Left ventricle myocardium inferior (tissue), 1 donor: ENCODE measurements at regions not wholly inside any gene's neighbourhood (a gene's known extent, or its start where the extent isn't known, plus 50 kb on each side); places are given as distances from the start of the nearest gene placed in this dataset.

Experiments
- DNase-seq: peaks from one replicate; pipeline ENCODE4 v3.0.0-alpha.2; 2020
- H3K27ac ChIP-seq: fragments of 200-600 bp; replicated peaks from 2 replicates; pipeline ENCODE4 v1.8.0; 2021
- H3K27me3 ChIP-seq: fragments of 200-600 bp; 2 replicates; pipeline ENCODE4 v1.8.0; 2021; ENCODE audit warnings: low read depth
- H3K36me3 ChIP-seq: fragments of 200-600 bp; 2 replicates; pipeline ENCODE4 v1.8.0; 2021
- H3K4me1 ChIP-seq: fragments of 200-600 bp; 2 replicates; pipeline ENCODE4 v1.8.0; 2021
- H3K4me3 ChIP-seq: fragments of 200-600 bp; 2 replicates; pipeline ENCODE4 v1.8.0; 2021; ENCODE audit warnings: mild to moderate bottlenecking, moderate library complexity
- H3K9me3 ChIP-seq: fragments of 200-600 bp; replicated peaks from 2 replicates; pipeline ENCODE4 v1.8.0; 2021
- intact Hi-C: fragments of 100-400 bp; cut with micrococcal nuclease; formaldehyde crosslinking; loops from one replicate; pipeline ENCODE4 v1.11.0; 2022
- TF ChIP-seq, protein P1 (sequence below): fragments of 200-600 bp; IDR thresholded peaks from 2 replicates; pipeline ENCODE4 v1.8.0; 2021; ENCODE audit warnings: antibody characterized with exemption, mild to moderate bottlenecking, borderline replicate concordance
- donor health status: DM: no; HTN: yes; CAD: no; lungs with severe emphysema.

DNA sequence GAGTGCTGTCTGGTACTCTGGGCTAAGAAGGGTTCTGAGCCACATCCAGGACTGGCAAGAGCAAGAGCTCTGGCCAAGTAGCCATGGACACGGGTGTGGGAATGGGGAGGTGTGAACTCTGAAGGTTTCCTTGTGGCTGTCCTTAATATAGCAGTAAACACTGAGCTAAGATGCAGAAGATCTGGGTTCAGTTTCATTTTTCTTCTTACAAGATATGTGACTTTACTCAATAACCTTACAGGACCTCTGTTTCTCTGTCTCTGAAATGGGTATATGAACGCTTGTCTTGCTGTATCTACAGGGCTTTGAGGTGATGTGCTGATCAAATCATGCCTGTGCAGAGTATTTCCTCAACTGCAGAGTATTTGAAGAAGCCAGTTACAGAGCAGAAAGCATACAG lies 521.2 kb downstream of the VRK1 start:
- H3K9me3 ChIP-seq: peaks cover 18% of the 10 kb centered on the region
- no peaks in the 10 kb centered on the region for H3K4me1 ChIP-seq
- no peak overlapping the region for H3K4me3 ChIP-seq
- no peaks in the 10 kb centered on the region for H3K36me3 ChIP-seq
- intact Hi-C loops: no loop called here
- no peak overlapping the region for H3K27ac ChIP-seq
- DNase-seq: no peak
- no peaks in the 10 kb centered on the region for H3K27me3 ChIP-seq
- TF ChIP-seq, protein P1, sequence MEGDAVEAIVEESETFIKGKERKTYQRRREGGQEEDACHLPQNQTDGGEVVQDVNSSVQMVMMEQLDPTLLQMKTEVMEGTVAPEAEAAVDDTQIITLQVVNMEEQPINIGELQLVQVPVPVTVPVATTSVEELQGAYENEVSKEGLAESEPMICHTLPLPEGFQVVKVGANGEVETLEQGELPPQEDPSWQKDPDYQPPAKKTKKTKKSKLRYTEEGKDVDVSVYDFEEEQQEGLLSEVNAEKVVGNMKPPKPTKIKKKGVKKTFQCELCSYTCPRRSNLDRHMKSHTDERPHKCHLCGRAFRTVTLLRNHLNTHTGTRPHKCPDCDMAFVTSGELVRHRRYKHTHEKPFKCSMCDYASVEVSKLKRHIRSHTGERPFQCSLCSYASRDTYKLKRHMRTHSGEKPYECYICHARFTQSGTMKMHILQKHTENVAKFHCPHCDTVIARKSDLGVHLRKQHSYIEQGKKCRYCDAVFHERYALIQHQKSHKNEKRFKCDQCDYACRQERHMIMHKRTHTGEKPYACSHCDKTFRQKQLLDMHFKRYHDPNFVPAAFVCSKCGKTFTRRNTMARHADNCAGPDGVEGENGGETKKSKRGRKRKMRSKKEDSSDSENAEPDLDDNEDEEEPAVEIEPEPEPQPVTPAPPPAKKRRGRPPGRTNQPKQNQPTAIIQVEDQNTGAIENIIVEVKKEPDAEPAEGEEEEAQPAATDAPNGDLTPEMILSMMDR: no peak

DNA sequence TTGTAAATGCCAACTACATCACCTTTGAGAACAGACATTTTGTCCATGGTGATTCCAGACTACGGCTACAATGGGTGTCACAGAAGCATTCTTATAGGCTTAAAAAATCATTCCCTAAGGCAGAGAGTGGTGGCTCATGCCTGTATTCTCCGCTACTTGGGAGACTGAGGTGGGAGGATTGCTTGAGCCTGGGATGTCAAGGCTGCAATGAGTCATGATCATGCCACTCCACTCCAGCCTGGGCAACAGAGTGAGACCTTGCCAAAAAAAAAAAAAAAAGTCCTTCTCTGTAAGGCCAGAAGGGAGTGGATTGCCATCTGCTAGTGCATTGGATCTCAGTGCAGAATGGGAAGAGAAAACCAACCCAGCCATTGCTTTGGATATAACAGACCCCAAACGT lies 522.5 kb downstream of the VRK1 start:
- DNase-seq: no peak
- TF ChIP-seq, protein P1: no peak
- intact Hi-C loops: no loop called here
- Histone ChIP-seq H3K36me3 (no peaks in the 10 kb centered on the region), H3K27me3 (no peaks in the 10 kb centered on the region), H3K9me3 (peaks cover 11% of the 10 kb centered on the region), H3K27ac (no peak overlapping the region), H3K4me3 (no peak overlapping the region), H3K4me1 (no peaks in the 10 kb centered on the region)

DNA sequence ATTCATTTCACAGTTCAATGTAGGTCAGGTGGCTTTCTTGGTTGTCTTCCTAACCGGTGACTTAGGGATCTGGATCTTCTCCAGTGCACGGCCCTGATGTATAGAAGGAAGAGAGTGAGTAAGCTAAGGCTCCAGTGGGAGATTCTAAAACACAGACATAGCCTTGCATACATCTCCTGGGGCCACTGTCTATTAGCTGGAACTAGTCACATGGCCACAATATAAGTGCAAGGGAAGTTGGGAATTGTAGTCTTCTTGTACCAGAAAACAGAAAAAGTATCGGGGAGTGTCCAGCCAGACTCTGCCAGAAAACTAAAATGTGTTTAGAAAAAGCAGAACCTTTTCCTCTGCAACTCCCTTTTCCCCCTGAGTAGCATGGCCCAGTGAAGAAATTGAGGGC lies 531.6 kb downstream of the VRK1 start:
- TF ChIP-seq, protein P1: no peak
- Histone ChIP-seq H3K9me3 (peaks cover 2% of the 10 kb centered on the region), H3K27ac (no peak overlapping the region), H3K4me3 (no peak overlapping the region), H3K27me3 (peaks cover 16% of the 10 kb centered on the region), H3K36me3 (no peaks in the 10 kb centered on the region), H3K4me1 (no peaks in the 10 kb centered on the region)
- DNase-seq: no peak
- intact Hi-C loops: no loop called here

DNA sequence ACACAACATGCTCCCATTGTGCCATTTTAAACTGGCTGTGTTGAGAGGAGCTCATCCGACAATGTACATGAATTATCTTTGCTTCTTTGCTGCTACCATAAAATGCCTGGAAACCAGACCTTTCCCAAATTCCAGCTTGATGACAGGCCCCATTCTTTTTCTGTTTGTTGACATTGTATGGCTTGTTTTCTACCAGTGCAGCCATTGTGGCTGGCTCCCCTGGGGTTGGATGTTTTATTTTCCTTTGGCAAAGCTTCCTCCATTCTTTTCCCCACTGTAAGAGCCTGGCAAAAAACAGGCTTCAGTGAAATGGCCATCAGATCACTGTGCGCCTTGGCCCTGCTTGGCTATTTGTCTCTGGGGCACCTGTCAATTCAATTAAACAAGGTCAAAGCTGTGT lies 532.5 kb downstream of the VRK1 start:
- Histone ChIP-seq H3K4me1 (no peaks in the 10 kb centered on the region), H3K36me3 (no peaks in the 10 kb centered on the region), H3K27ac (no peak overlapping the region), H3K27me3 (peaks cover 16% of the 10 kb centered on the region), H3K9me3 (no peaks in the 10 kb centered on the region), H3K4me3 (no peak overlapping the region)
- TF ChIP-seq, protein P1: no peak
- DNase-seq: no peak
- intact Hi-C loops: no loop called here

DNA sequence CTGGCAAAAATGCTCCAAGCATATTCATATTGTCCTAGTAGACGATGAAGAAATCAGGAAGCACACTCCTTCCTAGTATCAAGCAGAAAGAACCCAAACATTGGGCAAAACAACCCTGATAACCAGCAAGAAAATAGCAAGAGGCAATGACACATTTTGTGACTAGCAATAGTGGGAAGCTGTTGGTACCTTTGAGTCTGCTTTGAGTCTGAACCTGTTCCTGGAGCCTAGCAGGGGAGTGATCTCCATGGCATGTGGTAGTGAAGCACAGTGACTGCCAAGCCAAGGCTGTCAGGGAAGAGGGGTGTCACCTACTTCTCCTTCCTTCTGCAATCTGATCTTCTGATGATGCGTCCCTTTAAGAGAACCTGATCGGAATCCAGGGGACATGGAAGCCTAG lies 533.9 kb downstream of the VRK1 start:
- TF ChIP-seq, protein P1: no peak
- Histone ChIP-seq H3K4me1 (no peaks in the 10 kb centered on the region), H3K4me3 (no peak overlapping the region), H3K27me3 (peaks cover 16% of the 10 kb centered on the region), H3K36me3 (no peaks in the 10 kb centered on the region), H3K9me3 (no peaks in the 10 kb centered on the region), H3K27ac (no peak overlapping the region)
- intact Hi-C loops: no loop called here
- DNase-seq: no peak

DNA sequence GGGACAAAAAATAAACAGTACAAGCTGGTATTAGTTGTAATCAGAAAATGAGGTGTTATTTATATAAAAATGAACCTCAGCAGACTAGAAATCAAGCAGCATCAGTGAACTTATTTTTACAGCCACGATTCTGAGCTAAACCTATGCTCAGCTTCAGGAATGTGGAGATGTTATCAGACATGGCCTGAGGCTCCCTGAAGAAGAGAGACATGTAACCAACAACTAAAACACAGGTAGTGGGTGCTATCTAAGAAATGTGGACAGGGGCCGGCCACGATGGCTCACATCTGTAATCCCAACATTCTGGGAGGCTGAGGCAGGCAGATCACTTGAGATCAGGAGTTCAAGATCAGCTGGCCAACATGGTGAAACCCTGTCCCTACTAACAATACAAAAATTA lies 534.3 kb downstream of the VRK1 start:
- Histone ChIP-seq H3K4me3 (no peak overlapping the region), H3K4me1 (no peaks in the 10 kb centered on the region), H3K27me3 (peaks cover 16% of the 10 kb centered on the region), H3K36me3 (no peaks in the 10 kb centered on the region), H3K9me3 (no peaks in the 10 kb centered on the region), H3K27ac (no peak overlapping the region)
- TF ChIP-seq, protein P1: no peak
- intact Hi-C loops: no loop called here
- no peak for DNase-seq
